ENCODE measurements at regions not wholly inside any gene's neighbourhood (a gene's known extent, or its start where the extent isn't known, plus 50 kb on each side); places are given as distances from the start of the nearest gene placed in this dataset.

DNA sequence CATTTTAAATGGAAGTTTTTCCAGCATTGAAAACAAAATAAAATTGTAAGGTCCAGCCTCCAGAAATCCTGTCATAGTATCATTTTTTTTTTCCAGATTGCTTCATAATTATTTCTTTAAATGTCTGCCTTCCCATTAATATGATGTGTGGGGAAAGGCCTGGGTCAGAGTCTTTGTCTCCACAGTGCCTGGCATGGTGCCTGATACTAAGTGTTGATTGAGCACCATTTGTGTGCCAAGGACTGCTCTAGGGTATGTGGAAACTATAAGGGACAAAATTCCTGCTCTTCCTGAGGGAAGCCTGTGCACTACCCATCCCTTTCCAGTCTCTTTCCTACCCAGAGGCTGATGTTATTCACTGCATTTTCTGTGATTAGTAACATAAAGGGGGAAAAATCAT, 53.1 kb upstream of the BEND4 start:
- no peak for TF ChIP-seq HDGF (IDR thresholded peaks at IDR 0.05; ENCODE audit: borderline replicate concordance)
- no peak for TF ChIP-seq FOXA1 (IDR thresholded peaks at IDR 0.05)
- TF ChIP-seq LEF1 (IDR thresholded peaks at IDR 0.05; ENCODE audit: borderline replicate concordance) = no peak
- no peak for TF ChIP-seq ARNT (IDR thresholded peaks at IDR 0.05)
- TF ChIP-seq FOXM1 (IDR thresholded peaks at IDR 0.05; ENCODE audit: borderline replicate concordance) = no peak
- TF ChIP-seq FOXK2 (IDR thresholded peaks at IDR 0.05) = no peak
- no peak for TF ChIP-seq BHLHE40 (IDR thresholded peaks at IDR 0.05; ENCODE audit: borderline replicate concordance)
- ChIA-PET POLR2A (no interaction called here), CTCF (no interaction called here)
- DNase-seq (ENCODE audit: extremely low spot score) = no peak

DNA sequence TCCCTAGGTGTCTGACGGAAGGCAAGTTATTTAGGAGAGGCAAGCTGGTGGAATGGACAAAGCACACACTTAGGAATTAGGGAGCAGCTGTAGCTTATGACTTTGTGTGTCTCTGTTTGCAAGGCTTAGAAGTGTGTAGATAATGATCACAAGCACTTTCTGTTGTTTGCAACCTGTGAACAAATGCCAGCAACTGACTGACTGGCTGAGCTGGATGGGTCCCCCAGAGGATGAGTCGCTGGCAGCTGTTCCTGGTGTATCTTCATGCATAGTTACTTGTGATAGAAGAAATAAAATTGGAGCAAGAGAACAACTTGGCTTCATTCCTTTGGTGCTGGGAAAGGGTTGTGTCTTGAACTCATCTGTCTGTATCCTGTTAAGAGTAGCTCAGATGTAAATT, 64.2 kb upstream of the BEND4 start:
- DNase-seq (ENCODE audit: extremely low spot score) = no peak
- no peak for TF ChIP-seq L3MBTL2 (conservative IDR thresholded peaks at IDR 0.05)
- no peak for TF ChIP-seq HDGF (IDR thresholded peaks at IDR 0.05; ENCODE audit: borderline replicate concordance)
- TF ChIP-seq CTBP1 (IDR thresholded peaks at IDR 0.05; ENCODE audit: borderline replicate concordance) = no peak
- no peak for TF ChIP-seq TARDBP (IDR thresholded peaks at IDR 0.05)
- TF ChIP-seq, protein P1, sequence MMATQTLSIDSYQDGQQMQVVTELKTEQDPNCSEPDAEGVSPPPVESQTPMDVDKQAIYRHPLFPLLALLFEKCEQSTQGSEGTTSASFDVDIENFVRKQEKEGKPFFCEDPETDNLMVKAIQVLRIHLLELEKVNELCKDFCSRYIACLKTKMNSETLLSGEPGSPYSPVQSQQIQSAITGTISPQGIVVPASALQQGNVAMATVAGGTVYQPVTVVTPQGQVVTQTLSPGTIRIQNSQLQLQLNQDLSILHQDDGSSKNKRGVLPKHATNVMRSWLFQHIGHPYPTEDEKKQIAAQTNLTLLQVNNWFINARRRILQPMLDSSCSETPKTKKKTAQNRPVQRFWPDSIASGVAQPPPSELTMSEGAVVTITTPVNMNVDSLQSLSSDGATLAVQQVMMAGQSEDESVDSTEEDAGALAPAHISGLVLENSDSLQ (IDR thresholded peaks at IDR 0.05) = no peak
- TF ChIP-seq ZNF384 (IDR thresholded peaks at IDR 0.05) = no peak
- TF ChIP-seq SP1 (IDR thresholded peaks at IDR 0.05) = no peak
- TF ChIP-seq FOXM1 (IDR thresholded peaks at IDR 0.05; ENCODE audit: borderline replicate concordance) = no peak
- no peak for TF ChIP-seq FOXK2 (IDR thresholded peaks at IDR 0.05)
- no peak for TF ChIP-seq ELF4 (IDR thresholded peaks at IDR 0.05)
- TF ChIP-seq SUZ12 (IDR thresholded peaks at IDR 0.05) = no peak
- CTCF ChIA-PET = no interaction called here
- POLR2A ChIA-PET = no interaction called here

DNA sequence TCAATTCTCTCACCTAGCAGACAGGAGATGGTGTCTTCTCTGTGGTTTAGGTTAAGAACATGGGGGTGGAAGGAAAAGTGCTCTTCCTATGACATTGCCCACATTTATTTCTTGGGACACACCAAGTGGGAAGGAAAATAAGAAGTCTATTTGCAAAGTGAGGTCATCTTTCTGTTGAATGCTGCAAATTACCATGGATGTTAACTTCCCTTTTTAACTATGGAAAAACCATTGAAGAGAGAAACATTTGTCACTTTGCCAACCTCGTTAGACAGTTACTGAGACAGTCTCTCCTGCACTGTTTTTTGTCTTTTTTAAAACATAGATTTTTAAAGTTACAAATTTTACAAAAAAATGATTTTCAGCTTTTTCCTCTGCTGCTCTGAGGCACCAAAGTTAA, 72.8 kb upstream of the BEND4 start:
- no peak for DNase-seq (ENCODE audit: extremely low spot score)
- ChIA-PET CTCF (no interaction called here), POLR2A (no interaction called here)
- TF ChIP-seq HDGF (IDR thresholded peaks at IDR 0.05; ENCODE audit: borderline replicate concordance) = no peak
- no peak for TF ChIP-seq CTBP1 (IDR thresholded peaks at IDR 0.05; ENCODE audit: borderline replicate concordance)
- no peak for TF ChIP-seq NFRKB (IDR thresholded peaks at IDR 0.05)
- TF ChIP-seq FOXM1 (IDR thresholded peaks at IDR 0.05; ENCODE audit: borderline replicate concordance) = no peak
- no peak for TF ChIP-seq SUZ12 (IDR thresholded peaks at IDR 0.05)
- no peak for TF ChIP-seq ARNT (IDR thresholded peaks at IDR 0.05)
- TF ChIP-seq ZNF384 (IDR thresholded peaks at IDR 0.05) = no peak
- TF ChIP-seq L3MBTL2 (conservative IDR thresholded peaks at IDR 0.05) = no peak
- TF ChIP-seq, protein P1 (IDR thresholded peaks at IDR 0.05) = no peak

DNA sequence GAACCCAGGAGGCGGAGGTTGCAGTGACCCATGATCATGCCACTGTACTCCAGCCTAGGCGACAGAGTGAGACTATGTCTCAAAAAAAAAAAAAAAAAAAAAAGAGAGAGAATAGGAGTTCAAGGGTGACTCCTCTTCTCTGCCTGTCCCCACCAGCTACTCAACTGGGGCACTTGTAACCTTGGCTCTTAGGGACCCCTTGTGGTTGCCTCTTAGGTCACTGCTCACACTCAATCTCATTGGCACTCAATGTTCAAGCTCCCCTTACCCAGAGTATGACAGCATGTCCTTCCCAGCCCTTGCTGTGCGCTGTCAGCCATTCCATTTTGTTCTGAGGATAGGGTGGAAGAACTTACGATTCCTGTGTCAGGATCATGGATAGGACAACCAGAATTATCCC, 82.4 kb upstream of the BEND4 start:
- no peak for DNase-seq (ENCODE audit: extremely low spot score)
- ChIA-PET CTCF (no interaction called here), POLR2A (no interaction called here)
- TF ChIP-seq FOXM1 (IDR thresholded peaks at IDR 0.05; ENCODE audit: borderline replicate concordance) (no peak), ARNT (IDR thresholded peaks at IDR 0.05) (no peak), HDGF (IDR thresholded peaks at IDR 0.05; ENCODE audit: borderline replicate concordance) (no peak), SP1 (IDR thresholded peaks at IDR 0.05) (no peak)

DNA sequence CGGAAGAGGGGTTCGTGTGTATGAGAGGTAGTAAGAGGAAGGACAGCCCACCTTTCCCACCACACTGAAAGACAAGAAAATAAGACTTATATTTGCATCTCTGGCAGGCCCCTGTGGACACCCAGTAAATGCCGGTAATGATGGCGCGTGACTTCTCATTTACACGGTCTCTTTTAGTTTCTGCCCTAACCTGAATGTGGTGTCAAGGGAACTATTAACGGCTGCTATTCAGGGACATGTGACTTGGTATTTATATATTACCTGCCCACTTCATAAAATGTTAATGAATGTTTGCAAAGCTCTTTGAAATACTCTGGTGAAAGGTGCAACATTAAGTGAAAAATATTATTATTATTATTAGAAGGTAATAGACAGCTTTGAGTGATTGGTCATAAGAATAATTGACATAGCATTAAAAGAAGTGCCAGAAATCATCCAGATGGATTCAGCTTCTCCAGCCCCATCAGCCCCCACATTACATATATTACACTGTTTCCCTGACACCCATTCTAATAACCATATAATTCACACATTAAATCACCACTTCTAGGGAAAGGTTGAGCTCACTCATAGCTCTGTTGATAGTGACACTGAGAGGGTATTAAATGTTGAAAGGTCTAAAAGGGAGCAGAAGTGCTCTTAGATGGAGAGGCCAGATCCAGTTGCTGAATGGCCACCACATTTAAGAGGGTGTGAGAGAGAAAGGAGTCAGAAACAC, 83.0 kb upstream of the BEND4 start:
- no peak for DNase-seq (ENCODE audit: extremely low spot score)
- TF ChIP-seq NFRKB (IDR thresholded peaks at IDR 0.05) (no peak), HDGF (IDR thresholded peaks at IDR 0.05; ENCODE audit: borderline replicate concordance) (no peak), ZNF384 (IDR thresholded peaks at IDR 0.05) (no peak), FOXM1 (IDR thresholded peaks at IDR 0.05; ENCODE audit: borderline replicate concordance) (no peak), SP1 (IDR thresholded peaks at IDR 0.05) (no peak), ELF4 (IDR thresholded peaks at IDR 0.05) (no peak), SUZ12 (IDR thresholded peaks at IDR 0.05) (no peak), L3MBTL2 (conservative IDR thresholded peaks at IDR 0.05) (no peak), FOXA1 (IDR thresholded peaks at IDR 0.05) (no peak), CTBP1 (IDR thresholded peaks at IDR 0.05; ENCODE audit: borderline replicate concordance) (no peak), TARDBP (IDR thresholded peaks at IDR 0.05) (no peak), LEF1 (IDR thresholded peaks at IDR 0.05; ENCODE audit: borderline replicate concordance) (no peak)
- TF ChIP-seq, protein P1 (IDR thresholded peaks at IDR 0.05) = no peak
- CTCF ChIA-PET = no interaction called here
- POLR2A ChIA-PET = no interaction called here

DNA sequence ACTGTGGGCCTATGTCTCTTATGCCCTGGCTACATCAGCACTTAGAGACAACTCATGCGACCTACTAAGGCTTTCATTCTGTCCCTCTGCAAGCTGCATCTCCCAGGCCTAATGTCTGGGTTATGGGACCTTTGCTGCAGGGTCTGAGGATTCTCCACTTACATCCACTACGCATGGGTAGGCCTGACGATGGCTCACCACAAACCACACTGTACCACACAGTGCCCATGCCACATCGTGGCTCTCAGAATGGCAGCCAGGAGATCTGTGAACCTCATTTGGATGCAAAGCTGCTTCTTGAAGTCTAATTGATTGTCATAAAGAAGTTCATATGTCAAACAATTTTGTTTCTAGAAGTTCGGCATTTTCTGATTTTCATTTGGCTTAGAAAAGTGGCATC, 84.6 kb upstream of the BEND4 start:
- no peak for DNase-seq (ENCODE audit: extremely low spot score)
- POLR2A ChIA-PET = no interaction called here
- TF ChIP-seq L3MBTL2 (conservative IDR thresholded peaks at IDR 0.05) (no peak), SP1 (IDR thresholded peaks at IDR 0.05) (no peak), FOXM1 (IDR thresholded peaks at IDR 0.05; ENCODE audit: borderline replicate concordance) (no peak), NFRKB (IDR thresholded peaks at IDR 0.05) (no peak), FOXA1 (IDR thresholded peaks at IDR 0.05) (no peak), HDGF (IDR thresholded peaks at IDR 0.05; ENCODE audit: borderline replicate concordance) (no peak), SUZ12 (IDR thresholded peaks at IDR 0.05) (no peak), ARNT (IDR thresholded peaks at IDR 0.05) (no peak), ZNF384 (IDR thresholded peaks at IDR 0.05) (no peak), LEF1 (IDR thresholded peaks at IDR 0.05; ENCODE audit: borderline replicate concordance) (no peak), FOXK2 (IDR thresholded peaks at IDR 0.05) (no peak), BHLHE40 (IDR thresholded peaks at IDR 0.05; ENCODE audit: borderline replicate concordance) (no peak), CTBP1 (IDR thresholded peaks at IDR 0.05; ENCODE audit: borderline replicate concordance) (no peak)
- TF ChIP-seq, protein P1 (IDR thresholded peaks at IDR 0.05) = no peak
- CTCF ChIA-PET = no interaction called here
